HG03139 (cell line): ENCODE measurements at regions not wholly inside any gene's neighbourhood (a gene's known extent, or its start where the extent isn't known, plus 50 kb on each side); places are given as distances from the start of the nearest gene placed in this dataset.

Experiments
- ATAC-seq: cut with Tn5 transposase; IDR thresholded peaks from one replicate; pipeline ENCODE4 v1.9.1; 2021; ENCODE audit not compliant: unreplicated experiment

GRCh38 chr21:16570171-16570570 is 840.4 kb downstream of the USP25 start:
- no peak for ATAC-seq

- ATAC-seq: no peak
Observed at GRCh38 chr21:16570856-16571255, 841.1 kb downstream of the USP25 start.

- no peak for ATAC-seq
Observed at GRCh38 chr21:16571594-16571993, 841.8 kb downstream of the USP25 start.

GRCh38 chr21:16572032-16572431 is 842.2 kb downstream of the USP25 start:
- ATAC-seq: no peak

GRCh38 chr21:16573578-16573977 is 843.8 kb downstream of the USP25 start:
- no peak for ATAC-seq

GRCh38 chr21:16577975-16578374 is 848.2 kb downstream of the USP25 start:
- no peak for ATAC-seq

GRCh38 chr21:16578912-16579311 is 849.1 kb downstream of the USP25 start:
- ATAC-seq: no peak

- no peak for ATAC-seq
Observed at GRCh38 chr21:16579538-16579937, 849.8 kb downstream of the USP25 start.

- no peak for ATAC-seq
Observed at GRCh38 chr21:16580661-16581060, 850.9 kb downstream of the USP25 start.

GRCh38 chr21:16583556-16583955 is 853.8 kb downstream of the USP25 start:
- no peak for ATAC-seq

- ATAC-seq: no peak
Observed at GRCh38 chr21:16584756-16585155, 855.0 kb downstream of the USP25 start.

GRCh38 chr21:16585896-16586295 is 856.1 kb downstream of the USP25 start:
- no peak for ATAC-seq

- no peak for ATAC-seq
Observed at GRCh38 chr21:16587141-16587581, 857.4 kb downstream of the USP25 start.

GRCh38 chr21:16587681-16588375 is 858.0 kb downstream of the USP25 start:
- ATAC-seq: no peak

GRCh38 chr21:16588433-16588860 is 858.7 kb downstream of the USP25 start:
- no peak for ATAC-seq

- no peak for ATAC-seq
Observed at GRCh38 chr21:16589006-16589898, 859.5 kb downstream of the USP25 start.

- ATAC-seq: no peak
Observed at GRCh38 chr21:16590186-16590585, 860.4 kb downstream of the USP25 start.

GRCh38 chr21:16590641-16591292 is 861.0 kb downstream of the USP25 start:
- ATAC-seq: no peak

- no peak for ATAC-seq
Observed at GRCh38 chr21:16592381-16592780, 862.6 kb downstream of the USP25 start.

GRCh38 chr21:16594191-16594590 is 864.4 kb downstream of the USP25 start:
- no peak for ATAC-seq

- ATAC-seq: no peak
Observed at GRCh38 chr21:16596369-16596768, 866.6 kb downstream of the USP25 start.

GRCh38 chr21:16597753-16598152 is 868.0 kb downstream of the USP25 start:
- ATAC-seq: no peak
